Endothelial cell of umbilical vein (primary cell): ENCODE measurements at regions not wholly inside any gene's neighbourhood (a gene's known extent, or its start where the extent isn't known, plus 50 kb on each side); places are given as distances from the start of the nearest gene placed in this dataset.

ENCODE experiments used
- BruUV-seq: library from RNA; stranded (reverse); fragments of 400-500 nt; replicated peaks from 2 replicates; lab custom pipeline; 2021; lab: Mats Ljungman, UMichigan
- CTCF ChIA-PET: fragments of 300-600, 350-600 bp; sonication (Branson Sonifier 250); formaldehyde crosslinking; loops from one replicate; lab custom pipeline; 2021; ENCODE audit warnings: antibody characterized with exemption, inconsistent platforms; lab: Charles Lee
- POLR2A ChIA-PET: fragments of 300-600, 350-600 bp; sonication (Branson Sonifier 250); formaldehyde crosslinking; loops from one replicate; lab custom pipeline; 2021; ENCODE audit warnings: antibody characterized with exemption, inconsistent platforms; lab: Charles Lee
- DNase-seq: peaks from one replicate; pipeline ENCODE4 v3.0.0-alpha.2; 2011; ENCODE audit warnings: low read depth, low spot score
- FAIRE-seq: peaks from 2 replicates; lab custom pipeline; 2011; peaks lifted over from hg19 to GRCh38; lab: Jason Lieb, UNC
- H2AFZ ChIP-seq: 2 replicates; pipeline ENCODE4 v1.6.0; 2012; ENCODE audit warnings: low read depth, low read length, control low read depth, inconsistent platforms
- H3K27ac ChIP-seq: 2 replicates; pipeline ENCODE4 v1.5.1; 2011; ENCODE audit warnings: low read depth, mild to moderate bottlenecking, control low read depth, low read length, moderate library complexity; ENCODE audit not compliant: insufficient read depth
- H3K27me3 ChIP-seq, 2 experiments: 2 replicates each; pipeline versions ENCODE4 v1.6.0 to v1.6.1; 2011; ENCODE audit warnings: low read length in 2 of 2, mixed read lengths in 1 of 2; ENCODE audit not compliant: control insufficient read depth in 2 of 2, insufficient read depth in 2 of 2
- H3K36me3 ChIP-seq, 2 experiments: 2 replicates in 1 of 2; 3 replicates in 1 of 2; pipeline ENCODE4 v1.5.1; 2011; ENCODE audit warnings: low read length in 2 of 2, mild to moderate bottlenecking in 1 of 2, moderate library complexity in 1 of 2; ENCODE audit not compliant: control insufficient read depth in 2 of 2, insufficient read depth in 2 of 2; ENCODE audit errors: extremely low read depth in 1 of 2
- H3K4me1 ChIP-seq: 3 replicates; pipeline ENCODE4 v1.5.1; 2011; ENCODE audit warnings: mild to moderate bottlenecking, low read length; ENCODE audit not compliant: control insufficient read depth, insufficient read depth; ENCODE audit errors: extremely low read depth
- H3K4me2 ChIP-seq: 2 replicates; pipeline ENCODE4 v1.6.1; 2011; ENCODE audit warnings: low read length, control low read depth, mixed read lengths; ENCODE audit not compliant: insufficient read depth
- H3K4me3 ChIP-seq, 3 experiments: fragments of 200-600 bp in 1 of 3; sonication (generic), shearing (Covaris generic) in 1 of 3; replicated peaks in 1 of 3; 2 replicates each; pipeline ENCODE4 v1.5.1; 2011 to 2016; ENCODE audit warnings: control low read depth in 3 of 3, low read length in 3 of 3, mild to moderate bottlenecking in 2 of 3, inconsistent platforms in 1 of 3, low read depth in 1 of 3, moderate library complexity in 1 of 3; ENCODE audit not compliant: insufficient read depth in 1 of 3
- H3K79me2 ChIP-seq: 2 replicates; pipeline ENCODE4 v1.6.0; 2012; ENCODE audit warnings: low read length, inconsistent platforms; ENCODE audit not compliant: control insufficient read depth, insufficient read depth
- H3K9ac ChIP-seq: replicated peaks from 2 replicates; pipeline ENCODE3; 2011; ENCODE audit warnings: low read length, control low read depth; ENCODE audit not compliant: insufficient read depth; ENCODE audit errors: extremely low read depth
- H3K9me1 ChIP-seq: replicated peaks from 3 replicates; pipeline ENCODE4 v1.6.0; 2011; ENCODE audit warnings: mild to moderate bottlenecking, low read length; ENCODE audit not compliant: control insufficient read depth, insufficient read depth; ENCODE audit errors: extremely low read depth
- H3K9me3 ChIP-seq: replicated peaks from 2 replicates; pipeline ENCODE4 v1.5.1; 2012; ENCODE audit warnings: low read length, inconsistent platforms; ENCODE audit not compliant: control insufficient read depth, insufficient read depth
- H4K20me1 ChIP-seq: replicated peaks from 2 replicates; pipeline ENCODE3; 2011; ENCODE audit warnings: mild to moderate bottlenecking, low read length; ENCODE audit not compliant: control insufficient read depth, insufficient read depth; ENCODE audit errors: extremely low read depth
- FOS ChIP-seq: IDR thresholded peaks from 2 replicates; pipeline ENCODE4 v1.6.1; 2011; ENCODE audit warnings: mild to moderate bottlenecking, low read length, moderate library complexity, borderline replicate concordance; ENCODE audit not compliant: insufficient read depth
- GATA2 ChIP-seq: IDR thresholded peaks from 2 replicates; pipeline ENCODE4 v1.7.0; 2011; ENCODE audit warnings: low read depth, mild to moderate bottlenecking, moderate library complexity, mixed read lengths, low read length; ENCODE audit not compliant: insufficient read length, insufficient read depth
- JUN ChIP-seq: IDR thresholded peaks from 2 replicates; pipeline ENCODE4 v1.6.1; 2011; ENCODE audit warnings: borderline replicate concordance, low read depth; ENCODE audit not compliant: insufficient read length, insufficient read depth
- MYC ChIP-seq: IDR thresholded peaks from one replicate; pipeline ENCODE4 v1.6.1; 2011; ENCODE audit warnings: mild to moderate bottlenecking, low read depth, low read length
- POLR2A ChIP-seq: IDR thresholded peaks from 2 replicates; pipeline ENCODE4 v1.6.1; 2012; ENCODE audit warnings: low read depth, mild to moderate bottlenecking, control low read depth, low read length
- POLR2AphosphoS5 ChIP-seq: IDR thresholded peaks from 2 replicates; pipeline ENCODE4 v1.6.1; 2012; ENCODE audit warnings: low read depth, mild to moderate bottlenecking, control low read depth, low read length, moderate library complexity; ENCODE audit not compliant: insufficient read depth
- dilution Hi-C: fragments of 300-500 bp; cut with MboI; formaldehyde crosslinking; loops from one replicate; pipeline ENCODE4 v1.15.0; 2019; ENCODE audit warnings: low sequenced_read_pairs; ENCODE audit not compliant: extremely low pct_ligation_motif_present
- intact Hi-C: fragments of 100-400 bp; cut with micrococcal nuclease; formaldehyde crosslinking; loops from one replicate; pipeline ENCODE4 v1.10.0; 2022
- TF ChIP-seq, protein P1 (sequence below), 2 donors: IDR thresholded peaks; 1 replicate in 1 of 2; 2 replicates in 1 of 2; pipeline ENCODE4 v1.5.1; 2011; ENCODE audit warnings: low read length in 2 of 2, mild to moderate bottlenecking in 2 of 2, moderate library complexity in 2 of 2, control low read depth in 1 of 2, inconsistent platforms in 1 of 2, low read depth in 1 of 2; ENCODE audit not compliant: insufficient read depth in 1 of 2; ENCODE audit errors: extremely low read depth in 1 of 2
- TF ChIP-seq, protein P2 (sequence below): IDR thresholded peaks from 2 replicates; pipeline ENCODE4 v1.6.1; 2011; ENCODE audit not compliant: insufficient read depth, insufficient read length

DNA sequence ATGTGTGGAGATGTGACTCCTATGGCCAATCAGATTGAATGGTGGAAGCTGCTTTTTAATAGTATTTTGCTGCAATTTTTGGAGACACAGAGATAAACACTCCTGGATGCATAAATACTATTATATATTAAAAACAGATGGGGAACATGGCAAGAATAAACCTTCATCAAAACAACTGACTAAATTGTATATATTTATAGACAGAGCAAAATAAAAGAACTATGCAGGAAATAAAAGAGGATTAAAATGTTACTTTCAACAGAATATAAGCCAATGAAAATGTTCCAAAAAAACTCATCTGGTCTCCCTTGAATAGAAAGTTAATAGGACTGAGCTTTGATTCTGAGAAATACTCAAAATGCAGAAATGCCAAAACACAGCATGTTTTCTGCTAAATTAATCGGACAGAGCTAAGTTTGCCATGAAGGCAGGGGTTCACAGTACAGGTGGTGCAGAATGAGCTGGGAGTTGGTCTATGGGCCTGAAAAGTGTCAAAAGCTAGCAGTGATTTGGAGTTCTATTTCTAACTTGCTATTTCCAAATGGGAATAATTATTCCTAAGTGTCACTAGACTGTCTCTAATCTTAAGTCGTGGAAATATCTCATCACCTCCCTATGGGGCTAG lies 227.2 kb downstream of the CNTN3 start:
- Histone ChIP-seq H4K20me1 (no peaks in the 10 kb centered on the region), H3K9me3 (no peaks in the 10 kb centered on the region), H3K4me1 (no peaks in the 10 kb centered on the region), H3K36me3 (no peaks in the 10 kb centered on the region), H3K9me1 (no peaks in the 10 kb centered on the region), H3K79me2 (no peaks in the 10 kb centered on the region), H3K27ac (no peak overlapping the region), H3K4me2 (no peak overlapping the region), H3K27me3 (no peaks in the 10 kb centered on the region), H3K4me3 (no peak overlapping the region), H2AFZ (no peak overlapping the region), H3K9ac (no peak overlapping the region)
- TF ChIP-seq, protein P1, sequence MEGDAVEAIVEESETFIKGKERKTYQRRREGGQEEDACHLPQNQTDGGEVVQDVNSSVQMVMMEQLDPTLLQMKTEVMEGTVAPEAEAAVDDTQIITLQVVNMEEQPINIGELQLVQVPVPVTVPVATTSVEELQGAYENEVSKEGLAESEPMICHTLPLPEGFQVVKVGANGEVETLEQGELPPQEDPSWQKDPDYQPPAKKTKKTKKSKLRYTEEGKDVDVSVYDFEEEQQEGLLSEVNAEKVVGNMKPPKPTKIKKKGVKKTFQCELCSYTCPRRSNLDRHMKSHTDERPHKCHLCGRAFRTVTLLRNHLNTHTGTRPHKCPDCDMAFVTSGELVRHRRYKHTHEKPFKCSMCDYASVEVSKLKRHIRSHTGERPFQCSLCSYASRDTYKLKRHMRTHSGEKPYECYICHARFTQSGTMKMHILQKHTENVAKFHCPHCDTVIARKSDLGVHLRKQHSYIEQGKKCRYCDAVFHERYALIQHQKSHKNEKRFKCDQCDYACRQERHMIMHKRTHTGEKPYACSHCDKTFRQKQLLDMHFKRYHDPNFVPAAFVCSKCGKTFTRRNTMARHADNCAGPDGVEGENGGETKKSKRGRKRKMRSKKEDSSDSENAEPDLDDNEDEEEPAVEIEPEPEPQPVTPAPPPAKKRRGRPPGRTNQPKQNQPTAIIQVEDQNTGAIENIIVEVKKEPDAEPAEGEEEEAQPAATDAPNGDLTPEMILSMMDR (IDR thresholded peaks at IDR 0.05; ENCODE audit: extremely low read depth in 1 of 2, insufficient read depth in 1 of 2, low read depth in 1 of 2, low read length in 2 of 2), result no peak
- TF ChIP-seq JUN, result no peak
- TF ChIP-seq GATA2, result no peak
- no peak for TF ChIP-seq FOS
- no peak for TF ChIP-seq MYC
- TF ChIP-seq POLR2A, result no peak
- TF ChIP-seq POLR2AphosphoS5, result no peak
- TF ChIP-seq, protein P2, sequence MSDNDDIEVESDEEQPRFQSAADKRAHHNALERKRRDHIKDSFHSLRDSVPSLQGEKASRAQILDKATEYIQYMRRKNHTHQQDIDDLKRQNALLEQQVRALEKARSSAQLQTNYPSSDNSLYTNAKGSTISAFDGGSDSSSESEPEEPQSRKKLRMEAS, result no peak
- BruUV-seq, result no TSS peak
- dilution Hi-C loops (no loop called here), intact Hi-C loops (no loop called here)
- FAIRE-seq (no peak), DNase-seq (no peak)
- POLR2A ChIA-PET, result no interaction called here
- CTCF ChIA-PET, result interaction anchor here (0.6 kb wide), 1 partner anchor 10 kb away, joined by 3 read pairs; no protein-coding TSS in a partner anchor
